GM12891 (cell line): ENCODE measurements at regions not wholly inside any gene's neighbourhood (a gene's known extent, or its start where the extent isn't known, plus 50 kb on each side); places are given as distances from the start of the nearest gene placed in this dataset.

Source experiments
- DNase-seq: peaks from one replicate; pipeline ENCODE4 v3.0.0; 2011; ENCODE audit warnings: low spot score; ENCODE audit not compliant: insufficient read length
- FAIRE-seq: peaks from 2 replicates; lab custom pipeline; 2011; peaks lifted over from hg19 to GRCh38; lab: Jason Lieb, UNC
- PAX5 ChIP-seq: IDR thresholded peaks from 2 replicates; pipeline ENCODE4 v1.6.1; 2011; ENCODE audit warnings: low read length, moderate library complexity, mild to moderate bottlenecking; ENCODE audit not compliant: insufficient read depth, severe bottlenecking
- POLR2A ChIP-seq: IDR thresholded peaks from 2 replicates; pipeline ENCODE4 v1.6.1; 2011; ENCODE audit warnings: low read depth, low read length, control low read depth
- POLR2AphosphoS5 ChIP-seq: IDR thresholded peaks from 2 replicates; pipeline ENCODE4 v1.6.1; 2011; ENCODE audit warnings: low read depth, low read length, control low read depth
- POU2F2 ChIP-seq: IDR thresholded peaks from 2 replicates; pipeline ENCODE4 v1.6.1; 2011; ENCODE audit warnings: low read depth, mild to moderate bottlenecking, control low read depth, low read length, moderate library complexity
- SPI1 ChIP-seq: IDR thresholded peaks from 2 replicates; pipeline ENCODE4 v1.6.1; 2011; ENCODE audit warnings: low read depth, low read length, control low read depth
- TAF1 ChIP-seq: IDR thresholded peaks from 2 replicates; pipeline ENCODE4 v1.6.1; 2011; ENCODE audit warnings: low read depth, low read length, control low read depth

- TF ChIP-seq POLR2A (no peak), SPI1 (no peak), POLR2AphosphoS5 (no peak), POU2F2 (no peak), PAX5 (no peak), TAF1 (no peak)
- FAIRE-seq, result no peak
- no peak for DNase-seq
Observed at GRCh38 chr15:93451265-93451664, 362.3 kb upstream of the RGMA start.

- TF ChIP-seq POLR2AphosphoS5 (no peak), POU2F2 (no peak), PAX5 (no peak), SPI1 (no peak)
- DNase-seq (no peak), FAIRE-seq (no peak)
Observed at GRCh38 chr15:93449798-93450197, 360.8 kb upstream of the RGMA start.

DNA sequence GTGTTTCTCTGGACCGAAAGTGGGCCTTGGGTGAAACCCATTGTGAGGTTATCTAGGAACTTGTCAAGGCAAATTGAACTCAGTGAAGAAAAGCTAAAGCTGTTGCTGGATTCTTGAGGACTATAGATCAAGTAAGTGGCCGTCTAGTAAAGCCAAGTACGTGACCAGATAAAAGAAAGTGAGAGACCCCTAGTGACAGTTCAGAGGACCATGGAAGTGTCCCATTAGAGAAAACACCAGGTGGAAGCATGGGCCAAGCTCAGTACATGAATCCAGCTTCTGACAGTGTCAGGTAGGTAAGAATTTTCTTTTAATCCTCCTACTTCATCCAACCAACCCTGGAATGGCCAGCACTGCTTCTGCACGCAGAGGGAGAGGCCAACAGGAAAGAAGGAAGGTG, 349.3 kb upstream of the RGMA start:
- no peak for FAIRE-seq
- no peak for DNase-seq
- TF ChIP-seq TAF1 (no peak), PAX5 (no peak), POLR2A (no peak)

GRCh38 chr15:93432474-93432873, 343.5 kb upstream of the RGMA start:
- DNase-seq, result no peak
- no peak for TF ChIP-seq PAX5
- TF ChIP-seq POLR2A, result no peak
- TF ChIP-seq SPI1, result no peak
- TF ChIP-seq POU2F2, result no peak
- TF ChIP-seq POLR2AphosphoS5, result no peak
- no peak for TF ChIP-seq TAF1
- no peak for FAIRE-seq

- DNase-seq (no peak), FAIRE-seq (no peak)
- TF ChIP-seq POLR2AphosphoS5, result no peak
- no peak for TF ChIP-seq PAX5
- TF ChIP-seq POU2F2, result no peak
- no peak for TF ChIP-seq TAF1
- TF ChIP-seq POLR2A, result no peak
- no peak for TF ChIP-seq SPI1
Observed at GRCh38 chr15:93428807-93429351, 339.9 kb upstream of the RGMA start.

GRCh38 chr15:93428150-93428549, 339.1 kb upstream of the RGMA start:
- no peak for DNase-seq
- TF ChIP-seq TAF1 (no peak), PAX5 (no peak), POLR2AphosphoS5 (no peak), POU2F2 (no peak), SPI1 (no peak), POLR2A (no peak)
- no peak for FAIRE-seq

DNA sequence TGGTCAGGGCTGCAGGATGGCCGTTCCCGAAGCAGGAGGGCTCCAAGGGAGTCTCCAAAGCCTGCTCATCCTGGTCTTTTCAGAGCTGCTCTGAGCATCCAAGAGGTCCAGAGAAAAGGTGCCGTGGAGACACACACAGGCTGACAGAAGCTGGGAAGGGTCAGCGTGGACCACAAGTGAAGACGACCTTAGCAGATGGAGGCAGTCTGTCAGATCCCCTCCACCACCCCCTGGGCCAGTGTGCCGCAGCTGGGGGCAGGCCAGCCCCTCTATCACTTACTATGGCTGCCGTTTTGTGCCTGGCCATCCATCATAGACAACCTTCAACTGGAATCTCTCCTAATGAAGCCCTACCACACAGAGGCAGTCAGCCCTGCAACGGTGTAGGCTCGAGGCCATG, 335.1 kb upstream of the RGMA start:
- TF ChIP-seq POU2F2 (no peak), POLR2A (no peak), POLR2AphosphoS5 (no peak)
- FAIRE-seq (no peak), DNase-seq (no peak)

- TF ChIP-seq POLR2AphosphoS5 (no peak), POU2F2 (no peak), PAX5 (no peak), SPI1 (no peak), TAF1 (no peak), POLR2A (no peak)
- FAIRE-seq (no peak), DNase-seq (no peak)
Observed at GRCh38 chr15:93422476-93422875, 333.5 kb upstream of the RGMA start.

- TF ChIP-seq TAF1, result no peak
- no peak for TF ChIP-seq POLR2A
- TF ChIP-seq POLR2AphosphoS5, result no peak
- TF ChIP-seq PAX5, result no peak
- TF ChIP-seq POU2F2, result no peak
- TF ChIP-seq SPI1, result no peak
- no peak for DNase-seq
- FAIRE-seq, result no peak
Observed at GRCh38 chr15:93420477-93420876, 331.5 kb upstream of the RGMA start.

GRCh38 chr15:93420050-93420452, 331.0 kb upstream of the RGMA start:
- FAIRE-seq, result no peak
- no peak for DNase-seq
- no peak for TF ChIP-seq POU2F2
- no peak for TF ChIP-seq PAX5
- TF ChIP-seq SPI1, result no peak
- no peak for TF ChIP-seq POLR2AphosphoS5
- no peak for TF ChIP-seq TAF1
- no peak for TF ChIP-seq POLR2A

DNA sequence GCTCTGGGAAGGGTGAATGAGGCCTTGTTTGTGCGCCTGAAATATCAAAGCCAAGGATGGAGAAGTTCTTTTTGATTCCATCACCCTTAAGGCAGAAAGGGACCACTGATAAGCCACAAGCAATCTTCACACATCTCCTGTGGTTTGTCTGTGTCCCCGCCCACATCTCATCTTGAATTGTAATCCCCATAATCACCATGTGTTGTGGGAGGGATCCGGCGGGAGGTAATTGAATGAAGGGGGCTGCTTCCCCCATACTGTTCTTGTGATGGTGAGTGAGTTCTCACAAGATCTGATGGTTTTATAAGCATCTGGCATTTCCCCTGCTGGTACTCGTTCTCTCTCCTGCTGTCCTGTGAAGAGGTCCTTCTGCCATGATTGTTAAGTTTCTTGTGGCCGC, 329.6 kb upstream of the RGMA start:
- FAIRE-seq, result no peak
- TF ChIP-seq POU2F2 (no peak), SPI1 (no peak), PAX5 (no peak), POLR2A (no peak), POLR2AphosphoS5 (no peak), TAF1 (no peak)
- DNase-seq, result no peak

DNA sequence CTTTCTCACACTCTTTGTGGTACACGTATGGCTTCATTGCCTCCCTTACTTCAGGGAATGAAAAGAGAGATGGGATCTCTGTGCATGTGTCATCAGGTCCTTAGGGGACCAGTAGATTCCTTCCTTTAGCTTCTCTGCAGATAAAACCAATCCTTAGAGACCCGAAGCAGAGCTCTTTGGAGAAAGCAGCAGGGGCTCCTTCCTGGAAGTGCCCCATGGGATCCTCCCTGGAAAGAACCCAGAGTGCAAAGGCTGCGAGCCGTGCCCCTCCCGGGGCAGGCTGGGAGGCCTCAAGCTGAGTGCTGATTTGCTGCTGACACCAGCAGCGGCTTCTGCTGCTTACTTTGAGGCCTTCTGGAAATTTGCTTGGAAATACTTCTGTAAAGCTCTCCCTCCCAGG, 328.6 kb upstream of the RGMA start:
- FAIRE-seq, result no peak
- TF ChIP-seq PAX5, result no peak
- TF ChIP-seq SPI1, result no peak
- no peak for TF ChIP-seq POLR2AphosphoS5
- TF ChIP-seq POU2F2, result no peak
- no peak for TF ChIP-seq TAF1
- TF ChIP-seq POLR2A, result no peak
- DNase-seq, result no peak
